GM10266 (cell line): ENCODE measurements at regions not wholly inside any gene's neighbourhood (a gene's known extent, or its start where the extent isn't known, plus 50 kb on each side); places are given as distances from the start of the nearest gene placed in this dataset.

Experiments
- DNase-seq: peaks from one replicate; pipeline ENCODE4 v3.0.0; 2012; ENCODE audit errors: extremely low spot score
- TF ChIP-seq, protein P1 (sequence below): IDR thresholded peaks from 2 replicates; pipeline ENCODE4 v1.5.1; 2012; ENCODE audit warnings: mild to moderate bottlenecking, low read depth; ENCODE audit not compliant: control insufficient read depth, insufficient read depth; ENCODE audit errors: missing control alignments

DNA sequence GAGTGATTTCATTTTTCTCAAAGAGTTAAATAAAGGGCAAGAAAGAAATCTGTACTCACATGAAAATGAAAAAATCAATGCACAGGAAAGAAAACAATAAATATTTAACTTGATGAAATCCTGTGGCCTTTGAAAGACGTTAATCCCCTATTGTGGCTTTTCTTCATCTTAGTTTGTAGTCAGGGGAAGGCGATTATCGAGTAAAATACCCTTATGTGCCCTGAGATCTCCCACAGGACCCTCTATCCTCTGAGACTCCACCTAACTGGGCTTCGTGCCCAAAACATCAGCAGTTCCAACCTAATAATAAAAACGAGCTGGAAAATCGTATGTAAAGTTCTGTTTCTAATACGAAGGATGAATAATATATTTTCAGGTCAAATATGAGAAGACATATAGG is 208.2 kb upstream of the ZC3H12C start:
- TF ChIP-seq, protein P1, sequence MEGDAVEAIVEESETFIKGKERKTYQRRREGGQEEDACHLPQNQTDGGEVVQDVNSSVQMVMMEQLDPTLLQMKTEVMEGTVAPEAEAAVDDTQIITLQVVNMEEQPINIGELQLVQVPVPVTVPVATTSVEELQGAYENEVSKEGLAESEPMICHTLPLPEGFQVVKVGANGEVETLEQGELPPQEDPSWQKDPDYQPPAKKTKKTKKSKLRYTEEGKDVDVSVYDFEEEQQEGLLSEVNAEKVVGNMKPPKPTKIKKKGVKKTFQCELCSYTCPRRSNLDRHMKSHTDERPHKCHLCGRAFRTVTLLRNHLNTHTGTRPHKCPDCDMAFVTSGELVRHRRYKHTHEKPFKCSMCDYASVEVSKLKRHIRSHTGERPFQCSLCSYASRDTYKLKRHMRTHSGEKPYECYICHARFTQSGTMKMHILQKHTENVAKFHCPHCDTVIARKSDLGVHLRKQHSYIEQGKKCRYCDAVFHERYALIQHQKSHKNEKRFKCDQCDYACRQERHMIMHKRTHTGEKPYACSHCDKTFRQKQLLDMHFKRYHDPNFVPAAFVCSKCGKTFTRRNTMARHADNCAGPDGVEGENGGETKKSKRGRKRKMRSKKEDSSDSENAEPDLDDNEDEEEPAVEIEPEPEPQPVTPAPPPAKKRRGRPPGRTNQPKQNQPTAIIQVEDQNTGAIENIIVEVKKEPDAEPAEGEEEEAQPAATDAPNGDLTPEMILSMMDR: no peak
- DNase-seq: no peak

DNA sequence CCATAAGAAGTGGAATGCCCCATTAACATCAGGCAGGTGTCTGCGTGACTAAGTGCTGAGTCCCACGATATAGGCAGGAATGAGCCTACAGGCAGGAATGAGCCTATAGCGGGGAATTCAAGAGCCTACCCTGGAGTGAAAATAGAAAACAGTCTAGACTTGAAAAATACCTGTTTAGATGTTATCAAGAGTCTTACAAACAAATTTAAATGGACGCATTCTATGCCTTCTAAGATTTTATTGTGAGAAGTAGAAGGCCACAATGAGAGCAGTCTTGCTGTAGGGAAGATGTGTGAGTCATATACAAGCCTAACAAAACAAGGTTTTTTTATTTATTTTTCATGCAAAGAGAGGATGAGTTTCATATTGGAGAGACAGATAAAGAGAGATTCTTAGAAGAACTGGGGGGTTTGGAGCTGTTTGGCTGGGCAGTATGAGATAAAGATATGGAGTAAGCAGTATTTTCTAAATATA is 200.8 kb upstream of the ZC3H12C start:
- TF ChIP-seq, protein P1: no peak
- DNase-seq: no peak

DNA sequence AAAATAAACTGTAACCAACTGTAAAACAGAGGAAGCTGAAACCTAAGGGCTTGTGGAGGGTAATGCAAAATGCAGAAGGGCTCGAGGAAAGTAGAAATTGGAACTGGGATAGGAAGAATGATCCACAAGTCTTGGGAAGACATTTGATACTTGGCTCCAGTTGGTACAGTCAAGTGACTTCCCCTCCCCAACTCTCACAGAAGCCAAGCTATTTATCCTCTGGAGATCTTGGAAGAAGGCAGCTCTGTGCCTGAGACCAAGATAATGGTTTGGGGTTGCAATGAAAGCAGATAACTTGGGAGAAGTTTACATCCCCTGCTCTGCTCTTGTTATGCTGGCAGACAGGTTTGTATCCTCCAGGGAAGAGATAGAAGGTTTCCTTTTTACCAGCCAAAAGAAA is 198.9 kb upstream of the ZC3H12C start:
- TF ChIP-seq, protein P1: no peak
- no peak for DNase-seq

DNA sequence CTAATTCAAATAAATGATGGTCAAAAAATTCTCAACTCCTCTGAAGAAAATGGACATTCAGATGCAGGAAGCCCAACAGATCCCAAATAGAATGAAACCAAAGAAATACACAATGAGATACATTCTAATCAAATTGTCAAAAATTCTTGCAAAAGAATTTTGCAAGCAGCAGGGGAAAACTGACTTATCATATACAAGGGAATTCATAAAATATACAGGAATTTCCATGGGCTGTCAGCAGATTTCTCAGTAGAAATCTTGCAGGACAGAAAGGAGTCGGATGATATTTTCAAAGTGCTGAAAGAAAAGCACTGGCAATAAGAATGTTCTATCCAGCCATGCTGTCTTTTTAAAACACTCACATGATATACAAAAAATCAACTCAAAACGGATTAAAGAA is 194.6 kb upstream of the ZC3H12C start:
- TF ChIP-seq, protein P1: no peak
- DNase-seq: no peak

DNA sequence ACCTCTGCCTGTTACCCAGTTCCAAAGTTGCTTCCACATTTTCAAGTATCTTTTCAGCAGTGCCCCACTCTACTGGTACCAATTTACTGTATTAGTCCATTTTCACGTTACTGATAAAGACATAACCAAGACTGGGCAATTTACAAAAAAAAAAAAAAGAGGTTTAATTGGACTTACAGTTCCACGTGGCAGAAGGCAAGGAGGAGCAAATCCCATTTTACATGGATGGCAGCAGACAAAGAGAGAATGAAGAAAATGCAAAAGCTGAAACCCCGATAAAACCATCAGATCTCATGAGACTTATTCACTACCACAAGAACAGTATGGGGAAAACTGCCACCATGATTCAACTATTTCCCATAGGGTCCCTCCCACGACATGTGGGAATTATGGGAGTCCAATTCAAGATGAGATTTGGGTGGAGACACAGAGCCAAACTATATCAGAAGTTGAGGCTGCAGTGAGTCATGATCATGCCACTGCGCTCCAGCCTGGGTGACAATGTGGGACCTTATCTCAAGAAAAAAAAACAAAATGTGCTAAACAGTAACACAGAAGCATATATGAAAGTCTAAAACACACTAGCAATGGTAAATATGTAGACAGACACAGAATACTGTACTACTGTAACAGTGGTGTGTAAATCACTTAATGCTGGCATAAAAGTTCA is 190.3 kb upstream of the ZC3H12C start:
- TF ChIP-seq, protein P1: no peak

DNA sequence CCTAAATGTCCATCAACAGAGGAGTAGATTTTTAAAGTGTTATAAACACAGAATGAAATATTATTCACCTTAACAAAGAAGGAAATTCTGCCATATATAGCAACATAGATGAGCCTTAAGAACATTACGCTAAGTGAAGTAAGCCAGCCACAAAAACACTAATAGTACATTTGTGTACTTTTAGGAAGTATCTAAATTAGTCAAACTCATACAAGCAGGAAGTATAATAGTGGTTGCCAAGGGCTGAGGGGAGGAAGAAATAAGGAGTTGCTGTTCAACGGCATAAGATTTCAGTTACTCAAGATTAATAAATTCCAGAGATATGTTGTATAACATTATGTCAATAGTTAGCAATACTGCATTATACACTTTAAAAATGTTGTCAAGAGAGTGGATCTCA is 181.7 kb upstream of the ZC3H12C start:
- DNase-seq: no peak
- TF ChIP-seq, protein P1: no peak

More for the DNA sequence above, 190.3 kb upstream of the ZC3H12C start:
- no peak for DNase-seq

DNA sequence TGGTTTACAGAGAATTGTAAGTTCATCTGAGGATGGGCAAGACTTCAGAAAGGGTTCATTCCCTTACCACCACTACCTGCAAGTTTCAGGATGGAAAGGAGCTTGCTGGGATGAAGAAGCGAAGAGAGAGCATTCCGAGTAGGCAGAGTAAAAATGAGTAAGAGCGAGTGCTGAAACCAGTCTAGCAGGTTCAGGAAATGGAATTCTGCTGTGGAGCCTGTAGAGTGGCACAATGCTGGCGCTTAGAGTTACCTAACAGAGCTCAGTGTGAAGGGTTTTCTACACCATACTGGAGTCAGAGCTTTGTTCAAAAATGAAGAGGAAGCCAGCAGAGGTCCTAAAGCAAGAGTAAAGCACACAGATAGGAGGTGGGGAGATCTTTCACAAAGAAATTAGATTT is 179.2 kb upstream of the ZC3H12C start:
- no peak for DNase-seq
- TF ChIP-seq, protein P1: no peak
